ENCODE measurements at regions not wholly inside any gene's neighbourhood (a gene's known extent, or its start where the extent isn't known, plus 50 kb on each side); places are given as distances from the start of the nearest gene placed in this dataset.
"Not testable (repeated sequence)": the region's sequence is repeated elsewhere in the genome, so short reads cannot be mapped to it uniquely, and the experiment has no call there.

DNA sequence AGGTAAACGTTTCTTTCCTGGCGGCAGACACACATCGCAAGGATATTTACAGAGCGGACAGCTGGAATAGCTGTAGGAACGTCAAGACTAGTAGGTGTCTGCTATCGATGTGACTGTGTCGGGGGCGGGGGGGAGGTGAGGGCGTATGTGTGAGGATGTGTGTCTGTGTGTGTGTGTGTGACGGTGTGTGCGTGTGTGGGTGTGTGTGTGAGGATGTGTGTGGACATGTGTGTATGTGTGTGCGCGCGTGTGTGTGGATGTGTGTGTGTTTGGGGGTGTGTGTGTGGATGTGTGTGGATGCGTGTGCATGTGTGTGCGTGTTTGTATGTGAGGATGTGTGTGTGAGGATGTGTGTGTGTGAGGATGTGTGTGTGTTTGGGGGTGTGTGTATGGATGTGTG is 55.4 kb downstream of the PNMA6F start:
- ATAC-seq (ENCODE audit: insufficient read depth, low read depth); H3K27ac ChIP-seq (ENCODE audit: low read length); H3K9me3 ChIP-seq (ENCODE audit: insufficient read depth, low read length, severe bottlenecking); H3K27me3 ChIP-seq (ENCODE audit: insufficient read depth, low read length, poor library complexity); H2AFZ ChIP-seq (ENCODE audit: low read depth, low read length); H3K4me3 ChIP-seq (ENCODE audit: low read depth in 1 of 2, low read length in 2 of 2); H3K9ac ChIP-seq (ENCODE audit: low read depth, low read length); H3K4me2 ChIP-seq (ENCODE audit: insufficient read depth, low read length); H4K20me1 ChIP-seq (ENCODE audit: insufficient read depth, low read length); H3K4me1 ChIP-seq (ENCODE audit: insufficient read depth, low read length); H3K79me2 ChIP-seq (ENCODE audit: insufficient read depth, low read length); DNase-seq; H3K36me3 ChIP-seq (ENCODE audit: insufficient read depth, low read length): not testable (repeated sequence)

DNA sequence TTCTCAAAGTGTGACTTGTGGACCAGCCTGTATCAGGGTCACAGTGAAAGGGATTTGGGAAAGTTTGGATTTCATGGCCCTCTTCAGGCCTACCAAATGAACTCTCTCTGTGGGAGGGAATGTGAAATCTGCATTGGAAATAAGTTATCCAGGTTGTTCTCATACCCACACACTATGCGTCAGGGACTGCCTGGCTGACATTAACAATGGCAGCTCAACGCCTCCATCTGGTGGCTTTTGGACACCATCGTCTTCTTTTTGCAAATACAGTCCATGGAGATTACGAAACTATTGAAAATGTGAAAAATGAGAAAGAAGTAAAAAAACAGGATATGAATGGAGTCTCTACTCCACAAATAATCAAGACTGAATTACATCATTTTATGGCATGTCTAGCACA is 61.1 kb downstream of the PNMA6F start:
- H3K36me3 ChIP-seq (ENCODE audit: insufficient read depth, low read length); H3K4me1 ChIP-seq (ENCODE audit: insufficient read depth, low read length); H3K4me3 ChIP-seq (ENCODE audit: low read depth in 1 of 2, low read length in 2 of 2); H3K27me3 ChIP-seq (ENCODE audit: insufficient read depth, low read length, poor library complexity); ATAC-seq (ENCODE audit: insufficient read depth, low read depth); H4K20me1 ChIP-seq (ENCODE audit: insufficient read depth, low read length); H3K9ac ChIP-seq (ENCODE audit: low read depth, low read length); DNase-seq; H2AFZ ChIP-seq (ENCODE audit: low read depth, low read length); H3K27ac ChIP-seq (ENCODE audit: low read length); H3K4me2 ChIP-seq (ENCODE audit: insufficient read depth, low read length); H3K79me2 ChIP-seq (ENCODE audit: insufficient read depth, low read length); H3K9me3 ChIP-seq (ENCODE audit: insufficient read depth, low read length, severe bottlenecking): not testable (repeated sequence)

DNA sequence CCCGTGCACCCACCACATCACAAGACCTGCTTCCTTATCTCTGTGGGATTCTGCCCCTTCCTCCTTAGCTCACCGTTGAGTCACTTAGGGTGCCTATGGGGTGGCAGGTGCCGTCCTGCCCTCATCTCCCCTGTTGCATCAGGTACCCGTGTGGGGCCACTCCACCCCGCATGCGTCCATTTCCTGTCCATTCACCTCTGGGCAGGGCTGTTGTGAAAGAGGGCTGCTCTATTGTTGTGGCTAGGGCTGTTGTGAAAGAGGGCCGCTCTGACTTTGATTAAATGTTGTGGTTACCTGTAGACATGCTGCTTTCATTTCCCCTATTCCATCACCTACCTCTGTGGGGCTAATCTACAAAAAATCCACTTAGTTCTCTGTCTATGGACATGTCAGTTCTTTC is 68.3 kb downstream of the PNMA6F start:
- DNase-seq; H3K27ac ChIP-seq (ENCODE audit: low read length): not testable (repeated sequence)

DNA sequence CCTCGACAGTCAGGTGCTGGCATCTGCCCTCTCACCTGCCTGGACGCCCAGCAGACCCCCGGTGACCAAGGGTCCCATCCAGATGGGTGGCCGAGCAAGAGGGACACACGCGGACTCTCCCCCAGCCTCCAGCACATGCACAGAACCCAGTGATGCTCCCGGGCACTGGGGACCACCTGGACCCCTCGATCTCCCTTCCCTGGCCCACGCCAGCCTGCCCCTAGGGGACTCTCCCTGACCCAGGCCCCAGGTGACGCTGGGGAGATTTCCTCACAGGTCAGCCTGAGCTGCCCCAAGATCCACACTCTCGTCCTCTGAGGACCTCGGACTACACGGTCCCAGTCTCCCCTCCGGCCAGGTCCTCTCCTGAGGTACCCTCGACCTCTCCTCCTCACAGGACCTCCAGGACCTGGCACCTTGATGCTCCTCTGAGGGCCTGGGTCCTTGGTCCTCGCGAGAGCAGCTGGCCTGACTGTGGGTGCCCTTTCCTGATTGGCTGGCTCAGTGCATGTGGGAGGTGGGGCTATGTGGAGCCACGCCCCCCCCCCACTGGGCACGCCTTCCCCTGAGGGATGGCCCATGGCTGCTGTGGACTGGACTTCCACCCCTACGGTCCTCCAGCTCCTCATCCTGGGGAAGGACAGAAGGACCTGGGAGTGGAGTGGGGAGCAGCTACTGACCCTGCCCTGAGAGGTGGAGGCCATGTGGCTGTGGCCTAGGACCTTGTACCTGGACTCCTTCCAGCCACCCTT is 69.0 kb downstream of the PNMA6F start:
- not testable (repeated sequence) for H3K9ac ChIP-seq (ENCODE audit: low read depth, low read length); H3K4me3 ChIP-seq (ENCODE audit: low read depth in 1 of 2, low read length in 2 of 2); H3K9me3 ChIP-seq (ENCODE audit: insufficient read depth, low read length, severe bottlenecking); H3K27ac ChIP-seq (ENCODE audit: low read length); H2AFZ ChIP-seq (ENCODE audit: low read depth, low read length); H3K79me2 ChIP-seq (ENCODE audit: insufficient read depth, low read length); H3K27me3 ChIP-seq (ENCODE audit: insufficient read depth, low read length, poor library complexity); DNase-seq; ATAC-seq (ENCODE audit: insufficient read depth, low read depth); H4K20me1 ChIP-seq (ENCODE audit: insufficient read depth, low read length); H3K4me1 ChIP-seq (ENCODE audit: insufficient read depth, low read length); H3K36me3 ChIP-seq (ENCODE audit: insufficient read depth, low read length); H3K4me2 ChIP-seq (ENCODE audit: insufficient read depth, low read length)

More for the DNA sequence above, 68.3 kb downstream of the PNMA6F start:
- not testable (repeated sequence) for H3K79me2 ChIP-seq (ENCODE audit: insufficient read depth, low read length); H3K36me3 ChIP-seq (ENCODE audit: insufficient read depth, low read length); H3K4me2 ChIP-seq (ENCODE audit: insufficient read depth, low read length); H3K9me3 ChIP-seq (ENCODE audit: insufficient read depth, low read length, severe bottlenecking); H3K27me3 ChIP-seq (ENCODE audit: insufficient read depth, low read length, poor library complexity); H3K4me1 ChIP-seq (ENCODE audit: insufficient read depth, low read length); H3K4me3 ChIP-seq (ENCODE audit: low read depth in 1 of 2, low read length in 2 of 2); H2AFZ ChIP-seq (ENCODE audit: low read depth, low read length); ATAC-seq (ENCODE audit: insufficient read depth, low read depth); H3K9ac ChIP-seq (ENCODE audit: low read depth, low read length); H4K20me1 ChIP-seq (ENCODE audit: insufficient read depth, low read length)

DNA sequence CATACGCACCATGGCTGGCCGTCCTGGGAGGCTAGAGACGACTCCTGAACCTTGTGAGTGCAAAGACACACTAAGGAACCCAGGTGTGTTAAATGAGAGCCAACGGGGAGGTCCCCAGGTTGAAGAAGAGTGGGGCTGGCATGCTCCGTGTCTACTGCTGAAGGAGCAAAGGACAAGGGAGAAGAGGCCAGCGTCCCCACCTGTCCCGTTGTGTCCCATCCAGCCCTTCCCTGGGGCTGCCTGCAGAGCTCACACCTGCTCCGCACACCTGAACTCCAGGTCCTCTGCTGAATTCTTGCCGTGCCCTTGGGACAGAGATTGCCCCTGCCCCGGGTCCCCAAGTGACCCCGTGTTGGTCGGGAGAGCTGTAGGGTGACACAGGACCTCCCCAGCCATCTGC is 69.6 kb downstream of the PNMA6F start:
- H3K27ac ChIP-seq (ENCODE audit: low read length); H4K20me1 ChIP-seq (ENCODE audit: insufficient read depth, low read length); DNase-seq: not testable (repeated sequence)

DNA sequence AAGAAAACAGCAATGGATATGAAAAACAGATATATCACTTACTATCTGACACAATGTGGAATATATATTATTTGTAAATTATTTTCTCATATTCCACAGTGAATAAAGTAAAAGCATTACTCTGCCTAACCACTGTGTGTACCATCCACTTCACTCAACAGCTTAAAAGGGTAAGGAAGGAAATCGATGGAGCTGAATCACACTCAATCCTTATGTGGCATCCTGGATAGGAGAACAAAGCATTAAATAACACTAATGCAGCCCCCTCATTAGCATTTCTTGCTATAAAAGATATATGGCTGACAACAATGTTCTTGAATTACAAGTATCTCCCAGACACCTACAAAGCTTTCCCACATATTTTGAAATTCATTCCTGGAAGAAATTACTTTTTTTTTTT is 70.8 kb downstream of the PNMA6F start:
- H3K36me3 ChIP-seq (ENCODE audit: insufficient read depth, low read length); H3K79me2 ChIP-seq (ENCODE audit: insufficient read depth, low read length); DNase-seq; H3K4me2 ChIP-seq (ENCODE audit: insufficient read depth, low read length); H4K20me1 ChIP-seq (ENCODE audit: insufficient read depth, low read length); H3K4me3 ChIP-seq (ENCODE audit: low read depth in 1 of 2, low read length in 2 of 2); H3K27me3 ChIP-seq (ENCODE audit: insufficient read depth, low read length, poor library complexity); H3K9ac ChIP-seq (ENCODE audit: low read depth, low read length); H3K9me3 ChIP-seq (ENCODE audit: insufficient read depth, low read length, severe bottlenecking); H3K27ac ChIP-seq (ENCODE audit: low read length); H2AFZ ChIP-seq (ENCODE audit: low read depth, low read length); ATAC-seq (ENCODE audit: insufficient read depth, low read depth); H3K4me1 ChIP-seq (ENCODE audit: insufficient read depth, low read length): not testable (repeated sequence)

More for the DNA sequence above, 69.6 kb downstream of the PNMA6F start:
- not testable (repeated sequence) for ATAC-seq (ENCODE audit: insufficient read depth, low read depth); H3K9me3 ChIP-seq (ENCODE audit: insufficient read depth, low read length, severe bottlenecking); H3K4me1 ChIP-seq (ENCODE audit: insufficient read depth, low read length); H3K79me2 ChIP-seq (ENCODE audit: insufficient read depth, low read length); H3K4me2 ChIP-seq (ENCODE audit: insufficient read depth, low read length); H2AFZ ChIP-seq (ENCODE audit: low read depth, low read length); H3K27me3 ChIP-seq (ENCODE audit: insufficient read depth, low read length, poor library complexity); H3K36me3 ChIP-seq (ENCODE audit: insufficient read depth, low read length); H3K9ac ChIP-seq (ENCODE audit: low read depth, low read length); H3K4me3 ChIP-seq (ENCODE audit: low read depth in 1 of 2, low read length in 2 of 2)

All from DND-41 (cell line).